Loucy (cell line): ENCODE measurements at regions not wholly inside any gene's neighbourhood (a gene's known extent, or its start where the extent isn't known, plus 50 kb on each side); places are given as distances from the start of the nearest gene placed in this dataset.

Experiments
- H2AFZ ChIP-seq: fragments of 200-600 bp; sonication (generic); 2 replicates; pipeline ENCODE4 v1.6.0; 2016; ENCODE audit warnings: antibody characterized with exemption, mild to moderate bottlenecking, low read length, moderate library complexity
- H3F3A ChIP-seq: fragments of 200-600 bp; 2 replicates; pipeline ENCODE4 v1.6.0; 2016; ENCODE audit warnings: antibody characterized with exemption, low read depth, mild to moderate bottlenecking
- H3K27me3 ChIP-seq: fragments of 200-600 bp; sonication (generic); 2 replicates; pipeline ENCODE4 v1.6.1; 2014; ENCODE audit warnings: low read length, mild to moderate bottlenecking; ENCODE audit not compliant: insufficient read depth, poor library complexity, severe bottlenecking
- H3K36me3 ChIP-seq: fragments of 200-600 bp; sonication (generic); 2 replicates; pipeline ENCODE4 v1.6.1; 2016; ENCODE audit warnings: low read length; ENCODE audit not compliant: insufficient read depth
- H3K4me1 ChIP-seq: fragments of 200-600 bp; sonication (generic); 2 replicates; pipeline ENCODE4 v1.5.1; 2014; ENCODE audit warnings: low read length, mild to moderate bottlenecking; ENCODE audit not compliant: insufficient read depth, poor library complexity, severe bottlenecking
- H3K4me2 ChIP-seq: fragments of 200-600 bp; sonication (generic); 2 replicates; pipeline ENCODE4 v1.6.0; 2014; ENCODE audit warnings: antibody characterized with exemption, low read length, low read depth, mild to moderate bottlenecking; ENCODE audit not compliant: poor library complexity, severe bottlenecking
- H3K4me3 ChIP-seq: fragments of 200-600 bp; sonication (generic); 2 replicates; pipeline ENCODE4 v1.5.1; 2014; ENCODE audit warnings: low read length, mild to moderate bottlenecking, mixed read lengths; ENCODE audit not compliant: poor library complexity, severe bottlenecking
- H3K79me2 ChIP-seq: fragments of 200-600 bp; sonication (generic); 2 replicates; pipeline ENCODE4 v1.6.1; 2014; ENCODE audit warnings: low read length; ENCODE audit not compliant: insufficient read depth
- H3K9ac ChIP-seq: fragments of 200-600 bp; sonication (generic); 2 replicates; pipeline ENCODE4 v1.6.0; 2014; ENCODE audit warnings: mild to moderate bottlenecking, low read depth, low read length, moderate library complexity; ENCODE audit not compliant: poor library complexity, severe bottlenecking
- H3K9me2 ChIP-seq: fragments of 200-600 bp; sonication (generic); replicated peaks from 2 replicates; pipeline ENCODE4 v1.6.1; 2016; ENCODE audit warnings: low read depth, low read length, mixed read lengths
- H3K9me3 ChIP-seq: fragments of 200-600 bp; sonication (generic); 2 replicates; pipeline ENCODE4 v1.6.1; 2014; ENCODE audit warnings: mild to moderate bottlenecking, antibody characterized with exemption, low read length, low read depth; ENCODE audit not compliant: insufficient read depth
- H4K20me1 ChIP-seq: fragments of 200-600 bp; sonication (generic); 2 replicates; pipeline ENCODE4 v1.6.0; 2014; ENCODE audit warnings: antibody characterized with exemption, low read length, mild to moderate bottlenecking; ENCODE audit not compliant: insufficient read depth, poor library complexity, severe bottlenecking
- CTCF ChIP-seq: fragments of 200-600 bp; sonication (generic); conservative IDR thresholded peaks from 2 replicates; pipeline ENCODE4 v1.5.1; 2014; ENCODE audit warnings: mild to moderate bottlenecking, antibody characterized with exemption, low read length
- EZH2phosphoT487 ChIP-seq: fragments of 200-600 bp; IDR thresholded peaks from 2 replicates; pipeline ENCODE4 v1.6.1; 2018; ENCODE audit warnings: antibody characterized with exemption, mild to moderate bottlenecking, moderate library complexity, borderline replicate concordance

- H4K20me1 ChIP-seq = no peaks in the 10 kb centered on the region
- no peaks in the 10 kb centered on the region for H3F3A ChIP-seq
- H3K9ac ChIP-seq = no peak overlapping the region
- no peaks in the 10 kb centered on the region for H3K27me3 ChIP-seq
- H3K79me2 ChIP-seq = no peaks in the 10 kb centered on the region
- H2AFZ ChIP-seq = no peak overlapping the region
- no peak overlapping the region for H3K4me2 ChIP-seq
- no peaks in the 10 kb centered on the region for H3K9me2 ChIP-seq
- H3K4me1 ChIP-seq = no peaks in the 10 kb centered on the region
- H3K4me3 ChIP-seq = no peak overlapping the region
- no peaks in the 10 kb centered on the region for H3K36me3 ChIP-seq
- TF ChIP-seq CTCF (no peak), EZH2phosphoT487 (no peak)
- H3K9me3 ChIP-seq = no peaks in the 10 kb centered on the region
Measured at GRCh38 chr16:5455110-5455509, 357.5 kb upstream of the EEF2KMT start.

GRCh38 chr16:5454349-5454748 lies 356.8 kb upstream of the EEF2KMT start:
- H3K27me3 ChIP-seq = no peaks in the 10 kb centered on the region
- TF ChIP-seq CTCF (no peak), EZH2phosphoT487 (no peak)
- H3K9me2 ChIP-seq = no peaks in the 10 kb centered on the region
- H3K9me3 ChIP-seq = no peaks in the 10 kb centered on the region
- H3K9ac ChIP-seq = no peak overlapping the region
- H3K36me3 ChIP-seq = no peaks in the 10 kb centered on the region
- no peaks in the 10 kb centered on the region for H4K20me1 ChIP-seq
- no peaks in the 10 kb centered on the region for H3K4me1 ChIP-seq
- no peaks in the 10 kb centered on the region for H3F3A ChIP-seq
- no peak overlapping the region for H2AFZ ChIP-seq
- H3K79me2 ChIP-seq = no peaks in the 10 kb centered on the region
- no peak overlapping the region for H3K4me3 ChIP-seq
- no peak overlapping the region for H3K4me2 ChIP-seq

GRCh38 chr16:5451641-5452040 lies 354.0 kb upstream of the EEF2KMT start:
- no peaks in the 10 kb centered on the region for H3K9me2 ChIP-seq
- H3K27me3 ChIP-seq = no peaks in the 10 kb centered on the region
- no peak overlapping the region for H3K4me2 ChIP-seq
- H3K36me3 ChIP-seq = no peaks in the 10 kb centered on the region
- H4K20me1 ChIP-seq = no peaks in the 10 kb centered on the region
- no peak for TF ChIP-seq CTCF
- TF ChIP-seq EZH2phosphoT487 = no peak
- no peak overlapping the region for H2AFZ ChIP-seq
- no peak overlapping the region for H3K4me3 ChIP-seq
- no peaks in the 10 kb centered on the region for H3K79me2 ChIP-seq
- H3K9ac ChIP-seq = no peak overlapping the region
- H3K4me1 ChIP-seq = no peaks in the 10 kb centered on the region
- H3K9me3 ChIP-seq = no peaks in the 10 kb centered on the region
- H3F3A ChIP-seq = no peaks in the 10 kb centered on the region
